Fibroblast of peridontal ligament (primary cell): ENCODE measurements at regions not wholly inside any gene's neighbourhood (a gene's known extent, or its start where the extent isn't known, plus 50 kb on each side); places are given as distances from the start of the nearest gene placed in this dataset.
"Not testable (repeated sequence)": the region's sequence is repeated elsewhere in the genome, so short reads cannot be mapped to it uniquely, and the experiment has no call there.

Source experiments
- DNase-seq: peaks from one replicate; pipeline ENCODE4 v3.0.0-alpha.2; 2010; ENCODE audit errors: extremely low read depth

- DNase-seq, result no peak
Measured at GRCh38 chr14:30427846-30428245, 131.1 kb upstream of the G2E3 start.

GRCh38 chr14:30431552-30431951 lies 127.4 kb upstream of the G2E3 start:
- no peak for DNase-seq

- peak; percentile 8 for DNase-seq
Measured at GRCh38 chr14:30440961-30441360, 118.0 kb upstream of the G2E3 start.

GRCh38 chr14:30443368-30444007 lies 115.5 kb upstream of the G2E3 start:
- peak; percentile 80 for DNase-seq

- no peak for DNase-seq
Measured at GRCh38 chr14:30444451-30444850, 114.5 kb upstream of the G2E3 start.

- no peak for DNase-seq
Measured at GRCh38 chr14:30445011-30445793, 113.8 kb upstream of the G2E3 start.

GRCh38 chr14:30445852-30446251 lies 113.1 kb upstream of the G2E3 start:
- DNase-seq, result no peak

- peak; percentile 6 for DNase-seq
Measured at GRCh38 chr14:30450631-30451545, 108.1 kb upstream of the G2E3 start.

- no peak for DNase-seq
Measured at GRCh38 chr14:30456296-30456695, 102.7 kb upstream of the G2E3 start.

GRCh38 chr14:30462358-30462757 lies 96.6 kb upstream of the G2E3 start:
- no peak for DNase-seq

- DNase-seq, result no peak
Measured at GRCh38 chr14:30464481-30464880, 94.5 kb upstream of the G2E3 start.

- no peak for DNase-seq
Measured at GRCh38 chr14:30468354-30468753, 90.6 kb upstream of the G2E3 start.

GRCh38 chr14:30471980-30472379 lies 87.0 kb upstream of the G2E3 start:
- DNase-seq, result no peak

- DNase-seq, result not testable (repeated sequence)
Measured at GRCh38 chr14:30473846-30474696, 84.9 kb upstream of the G2E3 start.

GRCh38 chr14:30482276-30482675 lies 76.7 kb upstream of the G2E3 start:
- no peak for DNase-seq

- DNase-seq, result no peak
Measured at GRCh38 chr14:30484201-30484600, 74.8 kb upstream of the G2E3 start.

GRCh38 chr14:30484976-30485375 lies 74.0 kb upstream of the G2E3 start:
- no peak for DNase-seq

- DNase-seq, result no peak
Measured at GRCh38 chr14:30496852-30497251, 62.1 kb upstream of the G2E3 start.

- DNase-seq, result no peak
Measured at GRCh38 chr14:30499358-30499757, 59.6 kb upstream of the G2E3 start.

- no peak for DNase-seq
Measured at GRCh38 chr14:30500222-30500621, 58.7 kb upstream of the G2E3 start.

GRCh38 chr14:30507209-30507608 lies 51.7 kb upstream of the G2E3 start:
- no peak for DNase-seq
